ENCODE measurements at regions not wholly inside any gene's neighbourhood (a gene's known extent, or its start where the extent isn't known, plus 50 kb on each side); places are given as distances from the start of the nearest gene placed in this dataset.

GRCh38 chr14:44317441-44317746 is 189.7 kb downstream of the FSCB start:
- Histone ChIP-seq H4K20me1 (replicated peaks; ENCODE audit: control insufficient read depth, extremely low read depth, insufficient read depth, low read length) (no peaks in the 10 kb centered on the region), H3K9me3 (replicated peaks; ENCODE audit: control insufficient read depth, insufficient read depth, low read length) (no peaks in the 10 kb centered on the region), H2AFZ (ENCODE audit: low read depth, low read length) (no peak overlapping the region), H3K36me3 (ENCODE audit: control insufficient read depth in 2 of 2, extremely low read depth in 1 of 2, insufficient read depth in 2 of 2, low read length in 2 of 2) (no peaks in the 10 kb centered on the region), H3K27ac (ENCODE audit: insufficient read depth, low read depth, low read length) (peak overlapping the region; percentile 38), H3K4me1 (ENCODE audit: control insufficient read depth, extremely low read depth, insufficient read depth, low read length) (peaks cover 19% of the 10 kb centered on the region), H3K4me3 (replicated peaks in 1 of 3; ENCODE audit: insufficient read depth in 1 of 3, low read depth in 1 of 3, low read length in 3 of 3) (no peak overlapping the region), H3K9ac (replicated peaks; ENCODE audit: extremely low read depth, insufficient read depth, low read length) (no peak overlapping the region), H3K27me3 (ENCODE audit: control insufficient read depth in 2 of 2, insufficient read depth in 2 of 2, low read length in 2 of 2) (no peaks in the 10 kb centered on the region), H3K9me1 (replicated peaks; ENCODE audit: control insufficient read depth, extremely low read depth, insufficient read depth, low read length) (no peaks in the 10 kb centered on the region), H3K4me2 (ENCODE audit: insufficient read depth, low read length) (no peak overlapping the region), H3K79me2 (ENCODE audit: control insufficient read depth, insufficient read depth, low read length) (no peaks in the 10 kb centered on the region)
- FAIRE-seq (no peak), DNase-seq (ENCODE audit: low read depth, low spot score) (no peak)
- TF ChIP-seq FOS (IDR thresholded peaks at IDR 0.05; ENCODE audit: borderline replicate concordance, insufficient read depth, low read length) (no peak), POLR2A (IDR thresholded peaks at IDR 0.05; ENCODE audit: low read depth, low read length) (no peak), GATA2 (IDR thresholded peaks at IDR 0.05; ENCODE audit: insufficient read depth, insufficient read length, low read depth, low read length) (no peak), CTCF (IDR thresholded peaks at IDR 0.05; ENCODE audit: extremely low read depth in 1 of 2, insufficient read depth in 1 of 2, low read depth in 1 of 2, low read length in 2 of 2) (no peak), MAX (IDR thresholded peaks at IDR 0.05; ENCODE audit: insufficient read depth, insufficient read length) (no peak), EZH2 (IDR thresholded peaks at IDR 0.05; ENCODE audit: borderline replicate concordance, low read depth, low read length, severe bottlenecking) (no peak), JUN (IDR thresholded peaks at IDR 0.05; ENCODE audit: borderline replicate concordance, insufficient read depth, insufficient read length, low read depth) (no peak), MYC (IDR thresholded peaks at IDR 0.05; ENCODE audit: low read depth, low read length) (no peak), POLR2AphosphoS5 (IDR thresholded peaks at IDR 0.05; ENCODE audit: insufficient read depth, low read depth, low read length) (no peak)
- ChIA-PET CTCF (no interaction called here), POLR2A (no interaction called here)
- dilution Hi-C loops (cut with MboI; ENCODE audit: extremely low pct_ligation_motif_present, low sequenced_read_pairs), result no loop called here
- intact Hi-C loops (cut with micrococcal nuclease), result no loop called here
- BruUV-seq (replicated peaks), result no TSS peak

Measured in endothelial cell of umbilical vein (primary cell).